ENCODE measurements at regions not wholly inside any gene's neighbourhood (a gene's known extent, or its start where the extent isn't known, plus 50 kb on each side); places are given as distances from the start of the nearest gene placed in this dataset.

- no peak for TF ChIP-seq CTCF (IDR thresholded peaks at IDR 0.05; ENCODE audit: low read depth, low read length, missing control alignments)
- in situ Hi-C loops (cut with HindIII; ENCODE audit: low sequenced_read_pairs): no loop called here
- H3K4me3 ChIP-seq (ENCODE audit: low read depth, low read length): no peak overlapping the region
- no peak for DNase-seq (ENCODE audit: low read depth)
These were observed 73.1 kb upstream of the RPRM start for GRCh38 chr2:153551698-153552097.

- no peak for TF ChIP-seq CTCF (IDR thresholded peaks at IDR 0.05; ENCODE audit: low read depth, low read length, missing control alignments)
- no peak for DNase-seq (ENCODE audit: low read depth)
- in situ Hi-C loops (cut with HindIII; ENCODE audit: low sequenced_read_pairs): no loop called here
- no peak overlapping the region for H3K4me3 ChIP-seq (ENCODE audit: low read depth, low read length)
These were observed 78.6 kb upstream of the RPRM start for GRCh38 chr2:153557211-153557610.

- in situ Hi-C loops (cut with HindIII; ENCODE audit: low sequenced_read_pairs): no loop called here
- no peak for TF ChIP-seq CTCF (IDR thresholded peaks at IDR 0.05; ENCODE audit: low read depth, low read length, missing control alignments)
- no peak for DNase-seq (ENCODE audit: low read depth)
- no peak overlapping the region for H3K4me3 ChIP-seq (ENCODE audit: low read depth, low read length)
These were observed 79.2 kb upstream of the RPRM start for GRCh38 chr2:153557714-153558113.

DNA sequence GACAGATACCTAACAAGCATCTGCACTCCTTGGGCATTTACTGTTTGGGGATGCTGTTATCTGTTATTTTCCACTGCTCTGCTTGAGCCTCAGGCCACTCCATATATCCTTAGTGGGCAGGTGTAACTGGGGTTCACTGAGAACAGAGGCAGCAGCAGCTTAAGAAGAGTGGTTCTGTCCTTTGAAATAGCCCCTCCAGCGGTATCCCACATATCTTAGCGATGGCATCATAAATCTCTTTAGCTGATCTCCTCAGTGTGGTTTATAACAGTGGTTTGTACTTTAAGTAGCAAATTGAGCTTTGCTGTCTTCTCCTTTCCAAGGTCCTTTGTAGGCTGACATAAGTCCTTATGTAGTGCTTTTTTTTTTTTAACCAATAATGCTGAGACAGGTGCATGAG lies 79.7 kb upstream of the RPRM start:
- DNase-seq (ENCODE audit: low read depth): no peak
- TF ChIP-seq CTCF (IDR thresholded peaks at IDR 0.05; ENCODE audit: low read depth, low read length, missing control alignments): no peak
- no peak overlapping the region for H3K4me3 ChIP-seq (ENCODE audit: low read depth, low read length)
- in situ Hi-C loops (cut with HindIII; ENCODE audit: low sequenced_read_pairs): no loop called here

DNA sequence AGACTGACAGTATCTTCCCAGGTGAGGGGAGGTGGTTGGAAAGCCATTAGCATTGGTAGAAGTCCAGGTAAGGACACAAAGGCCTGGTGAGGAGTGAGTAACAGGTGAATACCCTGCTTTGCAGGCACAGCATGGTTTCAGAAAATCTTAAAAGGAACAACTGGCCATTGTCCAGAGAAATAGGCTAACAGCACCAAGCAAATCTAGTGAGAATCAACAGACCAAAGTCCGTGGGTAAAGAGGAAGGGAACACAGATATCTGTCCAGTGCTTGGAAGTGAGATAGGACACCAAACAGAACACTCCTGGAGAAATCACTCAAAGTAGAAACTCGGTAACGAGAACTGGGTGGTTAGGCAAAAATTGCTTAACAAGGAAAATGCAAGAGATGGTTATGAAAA lies 88.8 kb upstream of the RPRM start:
- DNase-seq (ENCODE audit: low read depth): no peak
- no peak overlapping the region for H3K4me3 ChIP-seq (ENCODE audit: low read depth, low read length)
- TF ChIP-seq CTCF (IDR thresholded peaks at IDR 0.05; ENCODE audit: low read depth, low read length, missing control alignments): no peak
- in situ Hi-C loops (cut with HindIII; ENCODE audit: low sequenced_read_pairs): no loop called here

GRCh38 chr2:153568105-153568504 lies 89.5 kb upstream of the RPRM start:
- H3K4me3 ChIP-seq (ENCODE audit: low read depth, low read length): no peak overlapping the region
- no peak for TF ChIP-seq CTCF (IDR thresholded peaks at IDR 0.05; ENCODE audit: low read depth, low read length, missing control alignments)
- DNase-seq (ENCODE audit: low read depth): no peak
- in situ Hi-C loops (cut with HindIII; ENCODE audit: low sequenced_read_pairs): no loop called here

All from astrocyte of the cerebellum (primary cell).